Keratinocyte (primary cell): ENCODE measurements at regions not wholly inside any gene's neighbourhood (a gene's known extent, or its start where the extent isn't known, plus 50 kb on each side); places are given as distances from the start of the nearest gene placed in this dataset.

Source experiments
- DNase-seq: peaks from one replicate; pipeline ENCODE4 v3.0.0-alpha.2; 2011; ENCODE audit warnings: low read depth, missing footprints, low spot score
- FAIRE-seq: peaks from 2 replicates; lab custom pipeline; 2011; peaks lifted over from hg19 to GRCh38; lab: Jason Lieb, UNC
- H2AFZ ChIP-seq: 2 replicates; pipeline ENCODE4 v1.6.0; 2012; ENCODE audit warnings: low read length, control low read depth, inconsistent platforms; ENCODE audit not compliant: control insufficient read depth
- H3K27ac ChIP-seq: 2 replicates; pipeline ENCODE4 v1.5.1; 2011; ENCODE audit warnings: low read length; ENCODE audit not compliant: control insufficient read depth, insufficient read depth
- H3K27me3 ChIP-seq: 3 replicates; pipeline ENCODE4 v1.6.0; 2011; ENCODE audit warnings: low read length; ENCODE audit not compliant: control insufficient read depth, insufficient read depth; ENCODE audit errors: extremely low read depth
- H3K36me3 ChIP-seq, 2 experiments: 2 replicates in 1 of 2; 3 replicates in 1 of 2; pipeline ENCODE4 v1.5.1; 2011; ENCODE audit warnings: low read length in 2 of 2, mild to moderate bottlenecking in 1 of 2; ENCODE audit not compliant: control insufficient read depth in 2 of 2, insufficient read depth in 2 of 2; ENCODE audit errors: extremely low read depth in 1 of 2
- H3K4me1 ChIP-seq: 3 replicates; pipeline ENCODE4 v1.5.1; 2011; ENCODE audit warnings: low read length; ENCODE audit not compliant: control insufficient read depth, insufficient read depth; ENCODE audit errors: extremely low read depth
- H3K4me2 ChIP-seq: 3 replicates; pipeline ENCODE4 v1.6.0; 2011; ENCODE audit warnings: low read depth, low read length; ENCODE audit not compliant: control insufficient read depth, insufficient read depth; ENCODE audit errors: extremely low read depth
- H3K4me3 ChIP-seq, 3 experiments: fragments of 200-600 bp in 1 of 3; sonication (generic) in 1 of 3; 2 replicates in 2 of 3; 3 replicates in 1 of 3; pipeline ENCODE4 v1.5.1; 2011 to 2016; ENCODE audit warnings: low read length in 3 of 3, mild to moderate bottlenecking in 3 of 3, control low read depth in 2 of 3, inconsistent platforms in 1 of 3, low read depth in 1 of 3, mixed read lengths in 1 of 3, mixed run types in 1 of 3, moderate library complexity in 1 of 3; ENCODE audit not compliant: control insufficient read depth in 2 of 3, insufficient read depth in 2 of 3; ENCODE audit errors: extremely low read depth in 1 of 3
- H3K79me2 ChIP-seq: 2 replicates; pipeline ENCODE4 v1.6.0; 2012; ENCODE audit warnings: low read length; ENCODE audit not compliant: control insufficient read depth, insufficient read depth
- H3K9ac ChIP-seq: 3 replicates; pipeline ENCODE4 v1.6.0; 2011; ENCODE audit warnings: low read length; ENCODE audit not compliant: control insufficient read depth, insufficient read depth; ENCODE audit errors: extremely low read depth
- H3K9me1 ChIP-seq: 3 replicates; pipeline ENCODE4 v1.6.0; 2011; ENCODE audit warnings: low read length; ENCODE audit not compliant: control insufficient read depth, insufficient read depth; ENCODE audit errors: extremely low read depth
- H3K9me3 ChIP-seq: 2 replicates; pipeline ENCODE4 v1.5.1; 2012; ENCODE audit warnings: low read depth, low read length; ENCODE audit not compliant: control insufficient read depth
- H4K20me1 ChIP-seq: 3 replicates; pipeline ENCODE4 v1.6.0; 2011; ENCODE audit warnings: low read length; ENCODE audit not compliant: control insufficient read depth, insufficient read depth; ENCODE audit errors: extremely low read depth
- CTCF ChIP-seq, 3 experiments: IDR thresholded peaks in 1 of 3; conservative IDR thresholded peaks in 1 of 3; optimal IDR thresholded peaks in 1 of 3; 2 replicates in 2 of 3; 3 replicates in 1 of 3; pipeline versions ENCODE3 to v1.5.1; 2011; ENCODE audit warnings: low read length in 3 of 3, mild to moderate bottlenecking in 3 of 3, moderate library complexity in 2 of 3, control low read depth in 1 of 3, inconsistent platforms in 1 of 3; ENCODE audit not compliant: insufficient read depth in 2 of 3; ENCODE audit errors: extremely low read depth in 1 of 3
- EZH2 ChIP-seq: IDR thresholded peaks from one replicate; pipeline ENCODE4 v1.6.1; 2012; ENCODE audit warnings: inconsistent platforms, mild to moderate bottlenecking, low read length, moderate library complexity
- dilution Hi-C: fragments of 300-500 bp; cut with MboI; formaldehyde crosslinking; loops from one replicate; pipeline ENCODE4 v1.7.0; 2020; ENCODE audit warnings: low sequenced_read_pairs; ENCODE audit not compliant: extremely low pct_ligation_motif_present

DNA sequence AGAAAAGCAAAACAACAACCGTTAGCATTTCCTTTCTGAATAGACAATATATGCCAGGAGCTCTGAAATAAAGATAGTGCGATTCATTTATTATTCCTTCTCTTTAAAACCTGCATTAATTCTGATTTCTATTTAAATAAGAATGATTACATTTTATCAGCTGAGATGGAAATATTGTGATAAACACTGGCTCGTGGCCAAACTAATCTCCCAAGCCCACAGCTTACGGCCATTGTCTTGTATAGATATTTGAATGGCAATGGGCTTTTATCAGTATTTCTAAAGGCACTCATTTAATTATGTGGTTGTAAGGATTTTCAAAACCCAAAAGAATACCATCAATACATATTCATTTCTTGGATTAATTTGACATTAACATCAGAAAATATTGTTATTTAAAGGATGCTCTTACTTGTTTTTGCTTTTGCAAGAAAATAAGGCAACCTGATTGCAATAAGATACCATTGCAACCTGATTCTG is 123.7 kb upstream of the IRX5 start:
- H2AFZ ChIP-seq = no peak overlapping the region
- TF ChIP-seq CTCF (optimal IDR thresholded peaks at IDR 0.05 in 1 of 3, IDR thresholded peaks at IDR 0.05 in 1 of 3, conservative IDR thresholded peaks at IDR 0.05 in 1 of 3; ENCODE audit: extremely low read depth in 1 of 3, insufficient read depth in 2 of 3, low read length in 3 of 3) = no peak
- TF ChIP-seq EZH2 = no peak
- H3K9ac ChIP-seq = no peak overlapping the region
- no peaks in the 10 kb centered on the region for H3K9me3 ChIP-seq
- no peaks in the 10 kb centered on the region for H3K4me1 ChIP-seq
- dilution Hi-C loops = no loop called here
- no peak overlapping the region for H3K4me2 ChIP-seq
- H3K4me3 ChIP-seq = no peak overlapping the region
- FAIRE-seq (no peak), DNase-seq (no peak)
- no peaks in the 10 kb centered on the region for H4K20me1 ChIP-seq
- no peaks in the 10 kb centered on the region for H3K9me1 ChIP-seq
- no peaks in the 10 kb centered on the region for H3K79me2 ChIP-seq
- no peak overlapping the region for H3K27ac ChIP-seq
- H3K36me3 ChIP-seq = no peaks in the 10 kb centered on the region
- H3K27me3 ChIP-seq = no peaks in the 10 kb centered on the region

GRCh38 chr16:54806378-54806777 is 124.3 kb upstream of the IRX5 start:
- H3K79me2 ChIP-seq = no peaks in the 10 kb centered on the region
- FAIRE-seq = no peak

More at GRCh38 chr16:54806378-54806777, 124.3 kb upstream of the IRX5 start:
- no peak overlapping the region for H2AFZ ChIP-seq
- H3K36me3 ChIP-seq = no peaks in the 10 kb centered on the region
- DNase-seq = no peak
- dilution Hi-C loops = no loop called here
- H3K9me3 ChIP-seq = no peaks in the 10 kb centered on the region
- no peak overlapping the region for H3K9ac ChIP-seq
- H3K9me1 ChIP-seq = no peaks in the 10 kb centered on the region
- H3K27me3 ChIP-seq = no peaks in the 10 kb centered on the region
- H3K27ac ChIP-seq = no peak overlapping the region
- no peaks in the 10 kb centered on the region for H3K4me1 ChIP-seq
- TF ChIP-seq EZH2 (no peak), CTCF (optimal IDR thresholded peaks at IDR 0.05 in 1 of 3, IDR thresholded peaks at IDR 0.05 in 1 of 3, conservative IDR thresholded peaks at IDR 0.05 in 1 of 3; ENCODE audit: extremely low read depth in 1 of 3, insufficient read depth in 2 of 3, low read length in 3 of 3) (no peak)
- H3K4me3 ChIP-seq = no peak overlapping the region
- H4K20me1 ChIP-seq = no peaks in the 10 kb centered on the region
- H3K4me2 ChIP-seq = no peak overlapping the region
